ENCODE measurements at regions not wholly inside any gene's neighbourhood (a gene's known extent, or its start where the extent isn't known, plus 50 kb on each side); places are given as distances from the start of the nearest gene placed in this dataset.

DNA sequence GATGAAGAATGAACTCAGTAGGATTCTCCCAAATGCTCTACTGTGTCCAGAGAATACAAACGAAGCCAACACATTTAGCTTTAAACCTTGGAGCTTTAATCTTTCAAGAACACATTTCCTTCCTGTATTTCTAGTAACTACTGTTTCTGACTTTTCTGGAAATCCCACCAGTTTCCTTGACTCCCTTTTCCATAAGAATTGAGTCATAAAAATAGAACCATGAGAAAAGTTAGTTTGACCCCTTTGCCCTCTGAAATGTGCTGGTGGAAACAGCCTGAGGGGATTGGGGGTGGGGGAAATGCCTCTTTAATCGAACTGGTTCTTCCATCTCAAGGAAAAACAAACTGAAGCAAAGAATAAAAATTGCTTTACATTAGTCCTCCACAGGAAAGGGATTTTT is 123.9 kb downstream of the TMEM17 start:
- TF ChIP-seq POLR2A (IDR thresholded peaks at IDR 0.05) (no peak), EP300 (IDR thresholded peaks at IDR 0.05) (no peak)
- TF ChIP-seq, protein P1, sequence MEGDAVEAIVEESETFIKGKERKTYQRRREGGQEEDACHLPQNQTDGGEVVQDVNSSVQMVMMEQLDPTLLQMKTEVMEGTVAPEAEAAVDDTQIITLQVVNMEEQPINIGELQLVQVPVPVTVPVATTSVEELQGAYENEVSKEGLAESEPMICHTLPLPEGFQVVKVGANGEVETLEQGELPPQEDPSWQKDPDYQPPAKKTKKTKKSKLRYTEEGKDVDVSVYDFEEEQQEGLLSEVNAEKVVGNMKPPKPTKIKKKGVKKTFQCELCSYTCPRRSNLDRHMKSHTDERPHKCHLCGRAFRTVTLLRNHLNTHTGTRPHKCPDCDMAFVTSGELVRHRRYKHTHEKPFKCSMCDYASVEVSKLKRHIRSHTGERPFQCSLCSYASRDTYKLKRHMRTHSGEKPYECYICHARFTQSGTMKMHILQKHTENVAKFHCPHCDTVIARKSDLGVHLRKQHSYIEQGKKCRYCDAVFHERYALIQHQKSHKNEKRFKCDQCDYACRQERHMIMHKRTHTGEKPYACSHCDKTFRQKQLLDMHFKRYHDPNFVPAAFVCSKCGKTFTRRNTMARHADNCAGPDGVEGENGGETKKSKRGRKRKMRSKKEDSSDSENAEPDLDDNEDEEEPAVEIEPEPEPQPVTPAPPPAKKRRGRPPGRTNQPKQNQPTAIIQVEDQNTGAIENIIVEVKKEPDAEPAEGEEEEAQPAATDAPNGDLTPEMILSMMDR (IDR thresholded peaks at IDR 0.05), result no peak

All from tibial nerve (tissue), 4 donors.